HG02884 (cell line): ENCODE measurements at regions not wholly inside any gene's neighbourhood (a gene's known extent, or its start where the extent isn't known, plus 50 kb on each side); places are given as distances from the start of the nearest gene placed in this dataset.
"Not testable (repeated sequence)": the region's sequence is repeated elsewhere in the genome, so short reads cannot be mapped to it uniquely, and the experiment has no call there.

Experiments
- ATAC-seq: cut with Tn5 transposase; IDR thresholded peaks from one replicate; pipeline ENCODE4 v1.9.1; 2021; ENCODE audit warnings: mild to moderate bottlenecking, moderate library complexity; ENCODE audit not compliant: unreplicated experiment

GRCh38 chr16:73966851-73967250 is 329.8 kb upstream of the PSMD7 start:
- no peak for ATAC-seq

DNA sequence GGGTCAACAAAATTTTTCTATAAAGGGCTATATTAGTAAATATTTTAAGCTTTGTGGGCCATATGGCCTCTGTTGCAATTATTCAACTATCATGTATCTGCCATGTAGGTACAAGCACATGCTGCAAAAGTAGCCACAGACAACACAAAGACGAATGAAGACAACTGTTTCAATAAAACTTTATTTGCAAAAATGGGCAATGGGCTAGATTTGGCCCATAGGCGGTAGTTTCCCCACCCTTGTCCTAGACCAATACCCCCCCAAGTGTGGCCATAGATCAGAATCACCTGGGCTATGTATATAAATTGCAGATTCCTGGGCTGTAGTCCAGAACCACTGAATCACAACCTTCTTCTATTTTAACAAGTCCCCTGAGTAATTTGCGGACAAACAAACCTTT is 331.0 kb upstream of the PSMD7 start:
- ATAC-seq = no peak

GRCh38 chr16:73956587-73957494 is 339.8 kb upstream of the PSMD7 start:
- ATAC-seq = peak; percentile 57

- no peak for ATAC-seq
Measured at GRCh38 chr16:73955702-73956101, 340.9 kb upstream of the PSMD7 start.

DNA sequence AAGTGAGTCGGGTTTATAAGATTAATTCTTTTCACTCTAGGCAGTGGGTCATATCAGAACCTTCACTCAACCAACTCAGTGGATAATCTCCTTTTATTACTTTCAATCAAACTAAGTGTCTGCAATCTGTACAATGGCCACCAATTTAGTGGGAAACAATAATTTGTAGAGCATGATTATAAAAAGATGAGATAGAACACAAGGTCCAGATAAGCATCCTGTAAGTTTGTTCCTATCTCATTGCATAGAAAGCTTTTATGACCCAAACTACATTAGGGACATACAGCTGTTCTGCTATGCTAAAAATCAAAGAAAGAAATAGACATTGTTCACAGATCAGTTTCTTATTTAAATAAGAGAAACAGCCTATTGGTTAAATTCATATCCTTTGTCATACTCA is 341.4 kb upstream of the PSMD7 start:
- no peak for ATAC-seq

- ATAC-seq = no peak
Measured at GRCh38 chr16:73951481-73951880, 345.1 kb upstream of the PSMD7 start.

GRCh38 chr16:73949574-73950320 is 346.9 kb upstream of the PSMD7 start:
- no peak for ATAC-seq

GRCh38 chr16:73945631-73946030 is 351.0 kb upstream of the PSMD7 start:
- no peak for ATAC-seq

GRCh38 chr16:73943184-73943583 is 353.4 kb upstream of the PSMD7 start:
- not testable (repeated sequence) for ATAC-seq

DNA sequence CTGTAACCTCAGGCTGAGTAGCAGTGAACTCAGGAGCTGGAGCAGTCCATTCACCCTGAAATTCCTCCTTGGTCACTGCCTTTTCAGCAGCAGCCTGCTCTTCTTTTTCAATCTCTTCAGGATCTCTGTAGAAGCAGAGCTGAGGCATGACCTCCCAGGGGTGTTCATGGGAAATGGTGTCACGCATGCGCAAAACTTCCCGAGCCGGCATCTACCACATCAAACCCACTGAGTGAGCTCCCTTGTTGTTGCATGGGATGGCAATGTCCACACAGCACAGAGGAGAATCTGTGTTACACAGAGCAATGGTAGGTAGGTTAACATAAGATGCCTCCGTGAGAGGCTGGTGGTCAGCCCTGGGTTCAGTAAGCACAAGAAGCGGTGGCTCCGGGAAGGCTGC is 355.8 kb upstream of the PSMD7 start:
- ATAC-seq = not testable (repeated sequence)

DNA sequence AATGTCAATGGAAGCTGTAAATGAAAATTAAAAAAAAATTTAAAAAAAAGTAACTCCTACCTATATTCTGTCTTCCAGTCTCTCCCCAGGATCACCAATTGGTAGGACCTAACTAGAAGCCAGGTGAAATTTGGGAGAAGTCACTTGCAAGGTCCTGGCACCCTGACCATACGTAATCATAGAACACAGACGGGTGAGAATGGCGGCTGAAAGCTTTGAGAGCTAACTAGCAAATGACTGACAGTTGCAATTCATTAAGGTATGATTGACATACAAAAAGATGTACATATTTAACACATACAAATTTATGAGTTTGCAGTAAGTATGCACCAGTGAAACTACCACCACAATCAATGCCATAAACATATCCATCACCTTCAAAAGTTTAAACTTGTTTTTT is 372.7 kb upstream of the PSMD7 start:
- ATAC-seq = no peak

DNA sequence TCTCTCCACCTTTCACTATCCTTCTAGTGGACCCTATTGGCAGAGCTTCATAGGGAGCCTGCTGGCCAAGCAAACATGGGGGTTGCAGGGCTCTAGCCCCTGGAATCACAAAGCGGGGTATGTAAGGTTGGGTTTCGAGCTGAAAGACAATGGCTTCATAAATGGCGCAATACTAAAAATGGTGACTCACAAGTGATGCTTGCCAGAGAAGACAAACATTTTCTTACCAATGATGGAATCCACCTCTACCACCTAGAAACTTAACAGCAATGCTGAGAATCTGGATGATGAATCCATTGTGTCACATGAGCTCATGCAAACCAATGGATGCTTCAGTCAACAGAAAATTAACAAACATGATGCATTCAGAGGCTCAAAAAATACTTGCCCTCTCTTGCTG is 375.3 kb upstream of the PSMD7 start:
- no peak for ATAC-seq

DNA sequence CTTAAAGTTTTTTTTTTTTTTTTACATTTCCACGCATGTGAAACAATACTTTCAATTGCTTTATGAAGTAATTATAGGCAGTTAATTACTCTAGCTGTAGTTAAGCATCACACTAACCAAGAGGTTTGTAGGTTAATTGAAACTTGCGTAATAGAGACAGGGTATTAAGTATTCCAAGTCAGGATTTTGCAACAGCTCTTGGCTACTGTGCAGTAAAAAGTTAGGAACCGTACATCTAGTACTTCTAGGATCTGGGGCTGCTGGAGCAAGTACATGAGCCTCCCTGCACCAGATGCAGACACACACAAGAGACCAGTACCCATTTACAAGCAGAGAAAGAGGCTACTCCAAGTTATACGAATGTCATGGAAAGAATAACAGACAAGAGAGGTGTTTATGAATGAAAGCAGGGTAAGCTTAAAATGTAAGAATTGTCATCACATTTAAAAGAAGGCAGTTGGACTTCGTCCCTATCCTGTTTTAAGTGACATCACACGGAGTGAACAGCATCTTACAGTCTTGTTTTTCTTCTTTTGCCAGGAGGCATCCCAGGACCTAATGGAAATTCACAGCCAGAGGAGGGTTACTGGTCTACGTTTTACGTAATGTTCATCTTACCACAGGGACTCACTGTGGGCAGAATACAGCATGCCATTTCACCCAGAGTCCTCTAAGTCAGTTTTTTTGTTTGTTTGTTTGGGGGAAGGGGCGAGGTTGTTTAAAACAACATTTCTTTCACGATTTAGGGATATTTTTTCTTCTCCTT is 379.6 kb upstream of the PSMD7 start:
- ATAC-seq = no peak

DNA sequence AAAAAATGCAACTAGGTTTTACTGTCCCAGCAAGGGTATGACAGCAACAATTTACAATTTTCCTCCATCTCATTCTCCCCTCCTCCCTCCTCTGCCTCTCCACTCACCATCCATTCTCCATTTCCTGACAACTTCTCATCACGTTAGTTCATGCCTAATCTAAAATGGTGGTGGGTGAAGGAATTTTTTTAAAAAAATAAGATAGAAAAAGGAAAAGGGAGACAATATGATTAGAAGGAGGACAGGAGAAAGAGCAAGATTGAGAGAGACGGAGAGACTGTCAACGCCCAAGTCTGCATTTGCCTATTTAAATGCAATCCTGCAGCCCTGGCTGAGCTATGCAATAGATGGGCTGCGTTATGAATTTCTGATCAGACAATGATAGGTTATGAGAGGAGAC is 380.7 kb upstream of the PSMD7 start:
- no peak for ATAC-seq

- ATAC-seq = no peak
Measured at GRCh38 chr16:73915140-73915539, 381.5 kb upstream of the PSMD7 start.

GRCh38 chr16:73912850-73913249 is 383.8 kb upstream of the PSMD7 start:
- no peak for ATAC-seq

GRCh38 chr16:73912281-73912680 is 384.3 kb upstream of the PSMD7 start:
- no peak for ATAC-seq

GRCh38 chr16:73909529-73910035 is 387.0 kb upstream of the PSMD7 start:
- ATAC-seq = no peak

DNA sequence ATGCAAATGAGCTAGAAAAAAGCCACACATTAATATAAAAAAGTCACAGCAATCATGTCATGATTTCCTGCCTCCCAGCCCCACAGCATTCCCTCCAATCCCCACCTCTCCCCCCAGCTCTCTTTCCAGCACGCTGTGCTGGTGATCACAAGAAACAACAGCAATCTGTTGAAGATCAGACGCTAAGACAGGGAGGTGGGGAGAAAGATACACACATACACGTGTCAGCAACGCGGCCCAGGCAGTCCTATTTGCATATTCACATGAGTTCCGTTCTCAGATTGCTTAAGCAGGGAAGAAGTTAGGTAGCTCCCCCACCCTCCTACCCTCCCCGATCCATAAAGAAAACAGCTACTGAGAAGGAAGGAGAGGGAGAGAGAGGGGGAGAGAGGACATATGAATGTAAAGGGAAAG is 405.5 kb upstream of the PSMD7 start:
- ATAC-seq = no peak

GRCh38 chr16:73890186-73891128 is 406.2 kb upstream of the PSMD7 start:
- no peak for ATAC-seq
